ENCODE measurements at regions not wholly inside any gene's neighbourhood (a gene's known extent, or its start where the extent isn't known, plus 50 kb on each side); places are given as distances from the start of the nearest gene placed in this dataset.

GRCh38 chr5:8961219-8961618 is 584.7 kb downstream of the SEMA5A start:
- Mint-ChIP-seq H3K36me3 (no peaks in the 10 kb centered on the region), H3K4me1 (no peaks in the 10 kb centered on the region), H3K27ac (no peak overlapping the region), H3K9me3 (peaks cover 8% of the 10 kb centered on the region), H3K27me3 (ENCODE audit: low read depth) (no peaks in the 10 kb centered on the region), H3K4me3 (no peak overlapping the region)
- POLR2A ChIA-PET, result no interaction called here
- CTCF ChIA-PET, result no interaction called here
- DNase-seq (ENCODE audit: low spot score) (no peak), ATAC-seq (no peak)
- no peak for TF ChIP-seq RELA (CRISPR knock-in tag; IDR thresholded peaks at IDR 0.05; ENCODE audit: borderline replicate concordance)
- no peak for TF ChIP-seq SP1 (CRISPR knock-in tag; conservative IDR thresholded peaks at IDR 0.05)

- H3K4me1 Mint-ChIP-seq, result no peaks in the 10 kb centered on the region
- H3K36me3 Mint-ChIP-seq, result no peaks in the 10 kb centered on the region
- H3K27me3 Mint-ChIP-seq (ENCODE audit: low read depth), result no peaks in the 10 kb centered on the region
- peaks cover 8% of the 10 kb centered on the region for H3K9me3 Mint-ChIP-seq
- ATAC-seq (no peak), DNase-seq (ENCODE audit: low spot score) (no peak)
- no peak overlapping the region for H3K4me3 Mint-ChIP-seq
- no peak for TF ChIP-seq ZNF232 (CRISPR knock-in tag; IDR thresholded peaks at IDR 0.05)
- no peak for TF ChIP-seq ZNF219 (CRISPR knock-in tag; IDR thresholded peaks at IDR 0.05; ENCODE audit: borderline replicate concordance)
- TF ChIP-seq NR1H2 (CRISPR knock-in tag; IDR thresholded peaks at IDR 0.05), result no peak
- no peak for TF ChIP-seq CREB1 (CRISPR knock-in tag; IDR thresholded peaks at IDR 0.05)
- no peak for TF ChIP-seq RELA (CRISPR knock-in tag; IDR thresholded peaks at IDR 0.05; ENCODE audit: borderline replicate concordance)
- TF ChIP-seq SOX15 (CRISPR knock-in tag; IDR thresholded peaks at IDR 0.05), result no peak
- POLR2A ChIA-PET, result no interaction called here
- no peak overlapping the region for H3K27ac Mint-ChIP-seq
- CTCF ChIA-PET, result no interaction called here
Observed at GRCh38 chr5:8961956-8962355, 583.9 kb downstream of the SEMA5A start.

GRCh38 chr5:8981016-8981415 is 564.9 kb downstream of the SEMA5A start:
- Mint-ChIP-seq H3K27me3 (ENCODE audit: low read depth) (no peaks in the 10 kb centered on the region), H3K27ac (no peak overlapping the region)
- CTCF ChIA-PET, result no interaction called here

More at GRCh38 chr5:8981016-8981415, 564.9 kb downstream of the SEMA5A start:
- TF ChIP-seq ESRRA (CRISPR knock-in tag; IDR thresholded peaks at IDR 0.05; ENCODE audit: borderline replicate concordance) (no peak), ZMAT4 (CRISPR knock-in tag; IDR thresholded peaks at IDR 0.05) (no peak), ATF3 (CRISPR knock-in tag; conservative IDR thresholded peaks at IDR 0.05) (no peak), ZBTB21 (CRISPR knock-in tag; IDR thresholded peaks at IDR 0.05; ENCODE audit: borderline replicate concordance) (no peak), ATF1 (CRISPR knock-in tag; IDR thresholded peaks at IDR 0.05) (no peak), RELA (CRISPR knock-in tag; IDR thresholded peaks at IDR 0.05; ENCODE audit: borderline replicate concordance) (no peak), NR2C2 (CRISPR knock-in tag; IDR thresholded peaks at IDR 0.05) (no peak), ZNF396 (CRISPR knock-in tag; IDR thresholded peaks at IDR 0.05; ENCODE audit: borderline replicate concordance) (no peak), USF2 (CRISPR knock-in tag; IDR thresholded peaks at IDR 0.05) (no peak), MYBL2 (CRISPR knock-in tag; IDR thresholded peaks at IDR 0.05) (no peak), ZNF416 (CRISPR knock-in tag; IDR thresholded peaks at IDR 0.05) (no peak), HMGXB4 (CRISPR knock-in tag; IDR thresholded peaks at IDR 0.05) (no peak), IRF1 (CRISPR knock-in tag; IDR thresholded peaks at IDR 0.05) (no peak), CTCF (IDR thresholded peaks at IDR 0.05) (no peak), OVOL2 (CRISPR knock-in tag; IDR thresholded peaks at IDR 0.05; ENCODE audit: borderline replicate concordance) (no peak), ZNF425 (CRISPR knock-in tag; conservative IDR thresholded peaks at IDR 0.05) (no peak), MAX (CRISPR knock-in tag; IDR thresholded peaks at IDR 0.05) (no peak), ELF4 (CRISPR knock-in tag; IDR thresholded peaks at IDR 0.05; ENCODE audit: low read depth) (no peak), SOX15 (CRISPR knock-in tag; IDR thresholded peaks at IDR 0.05) (no peak)
- ATAC-seq (no peak; the same call in 1 of the 2 replicates), DNase-seq (ENCODE audit: low spot score) (no peak)
- Mint-ChIP-seq H3K9me3 (0 out of 2 replicates have a peak, but pooled peaks cover 3% of the 10 kb centered on the region), H3K36me3 (no peaks in the 10 kb centered on the region), H3K4me3 (no peak overlapping the region), H3K4me1 (no peaks in the 10 kb centered on the region; the same call in 1 of the 2 replicates)
- POLR2A ChIA-PET, result no interaction called here
